ENCODE measurements at regions not wholly inside any gene's neighbourhood (a gene's known extent, or its start where the extent isn't known, plus 50 kb on each side); places are given as distances from the start of the nearest gene placed in this dataset.

GRCh38 chr5:5756762-5757161 is 334.3 kb downstream of the ICE1 start:
- H3K79me2 ChIP-seq (ENCODE audit: insufficient read depth, low read length): no peaks in the 10 kb centered on the region
- FAIRE-seq (no peak), DNase-seq (ENCODE audit: low read depth) (no peak)
- Mint-ChIP-seq H3K9me3 (ENCODE audit: unreplicated experiment) (no peaks in the 10 kb centered on the region), H3K27ac (ENCODE audit: unreplicated experiment) (no peak overlapping the region), H3K36me3 (ENCODE audit: low read depth, unreplicated experiment) (no peaks in the 10 kb centered on the region), H3K4me1 (ENCODE audit: low read depth, unreplicated experiment) (peaks cover 14% of the 10 kb centered on the region), H3K27me3 (ENCODE audit: low read depth, unreplicated experiment) (no peaks in the 10 kb centered on the region), H3K4me3 (ENCODE audit: unreplicated experiment) (no peak overlapping the region)
- TF ChIP-seq CTCF (IDR thresholded peaks at IDR 0.05; ENCODE audit: insufficient read depth, low read depth, low read length) (no peak), EZH2 (IDR thresholded peaks at IDR 0.05; ENCODE audit: insufficient read depth, low read length) (no peak)
- no peaks in the 10 kb centered on the region for H3K4me1 ChIP-seq (ENCODE audit: insufficient read depth, low read length)
- H3K4me3 ChIP-seq (ENCODE audit: insufficient read depth, low read depth, low read length): no peak overlapping the region
- no peaks in the 10 kb centered on the region for H3K27me3 ChIP-seq (ENCODE audit: insufficient read depth, low read length)
- H3K9ac ChIP-seq (ENCODE audit: low read length): no peak overlapping the region
- no peaks in the 10 kb centered on the region for H4K20me1 ChIP-seq (ENCODE audit: insufficient read depth, low read length)
- H3K9me3 ChIP-seq (ENCODE audit: insufficient read depth, low read depth, low read length): no peaks in the 10 kb centered on the region
- H3K27ac ChIP-seq (ENCODE audit: low read depth, low read length): no peak overlapping the region
- H3K4me2 ChIP-seq (ENCODE audit: low read length): no peak overlapping the region
- no peak overlapping the region for H2AFZ ChIP-seq (ENCODE audit: low read depth, low read length)
- H3K36me3 ChIP-seq (ENCODE audit: insufficient read depth, low read length): no peaks in the 10 kb centered on the region

- Histone ChIP-seq H3K27ac (ENCODE audit: low read depth, low read length) (no peak overlapping the region), H3K79me2 (ENCODE audit: insufficient read depth, low read length) (no peaks in the 10 kb centered on the region), H3K27me3 (ENCODE audit: insufficient read depth, low read length) (no peaks in the 10 kb centered on the region), H3K4me3 (ENCODE audit: insufficient read depth, low read depth, low read length) (no peak overlapping the region), H3K4me1 (ENCODE audit: insufficient read depth, low read length) (no peaks in the 10 kb centered on the region), H2AFZ (ENCODE audit: low read depth, low read length) (no peak overlapping the region), H3K9ac (ENCODE audit: low read length) (no peak overlapping the region), H4K20me1 (ENCODE audit: insufficient read depth, low read length) (no peaks in the 10 kb centered on the region), H3K9me3 (ENCODE audit: insufficient read depth, low read depth, low read length) (no peaks in the 10 kb centered on the region), H3K36me3 (ENCODE audit: insufficient read depth, low read length) (no peaks in the 10 kb centered on the region), H3K4me2 (ENCODE audit: low read length) (no peak overlapping the region)
- Mint-ChIP-seq H3K36me3 (ENCODE audit: low read depth, unreplicated experiment) (no peaks in the 10 kb centered on the region), H3K4me1 (ENCODE audit: low read depth, unreplicated experiment) (peaks cover 9% of the 10 kb centered on the region), H3K4me3 (ENCODE audit: unreplicated experiment) (no peak overlapping the region), H3K9me3 (ENCODE audit: unreplicated experiment) (no peaks in the 10 kb centered on the region), H3K27ac (ENCODE audit: unreplicated experiment) (no peak overlapping the region), H3K27me3 (ENCODE audit: low read depth, unreplicated experiment) (no peaks in the 10 kb centered on the region)
- DNase-seq (ENCODE audit: low read depth): no peak
- FAIRE-seq: no peak
- TF ChIP-seq EZH2 (IDR thresholded peaks at IDR 0.05; ENCODE audit: insufficient read depth, low read length) (no peak), CTCF (IDR thresholded peaks at IDR 0.05; ENCODE audit: insufficient read depth, low read depth, low read length) (no peak)
These were observed 333.4 kb downstream of the ICE1 start for GRCh38 chr5:5755888-5756287.

DNA sequence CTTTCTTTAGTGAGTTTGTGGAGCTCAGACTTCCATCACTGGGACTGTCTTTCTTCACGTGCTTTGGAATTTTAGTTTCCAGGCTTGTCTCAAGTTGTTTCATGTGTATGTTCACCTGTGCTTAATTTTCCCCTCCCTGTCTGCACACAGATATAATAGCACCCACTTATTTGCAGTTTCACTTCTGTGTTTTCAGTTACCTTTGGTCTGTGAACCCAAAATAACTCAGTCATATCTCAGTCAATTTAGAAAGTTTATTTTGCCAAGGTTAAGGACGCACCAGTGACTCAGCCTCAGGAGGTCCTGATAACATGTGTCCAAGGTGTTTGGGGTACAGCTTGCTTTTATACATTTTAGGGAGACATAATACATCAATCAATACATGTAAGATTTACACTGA is 330.4 kb downstream of the ICE1 start:
- H3K4me3 Mint-ChIP-seq (ENCODE audit: unreplicated experiment): no peak overlapping the region
- Histone ChIP-seq H3K27me3 (ENCODE audit: insufficient read depth, low read length) (no peaks in the 10 kb centered on the region), H3K36me3 (ENCODE audit: insufficient read depth, low read length) (no peaks in the 10 kb centered on the region), H3K4me1 (ENCODE audit: insufficient read depth, low read length) (no peaks in the 10 kb centered on the region), H3K9ac (ENCODE audit: low read length) (no peak overlapping the region), H3K79me2 (ENCODE audit: insufficient read depth, low read length) (no peaks in the 10 kb centered on the region), H4K20me1 (ENCODE audit: insufficient read depth, low read length) (no peaks in the 10 kb centered on the region), H3K27ac (ENCODE audit: low read depth, low read length) (no peak overlapping the region), H3K4me3 (ENCODE audit: insufficient read depth, low read depth, low read length) (no peak overlapping the region), H3K9me3 (ENCODE audit: insufficient read depth, low read depth, low read length) (no peaks in the 10 kb centered on the region), H2AFZ (ENCODE audit: low read depth, low read length) (no peak overlapping the region), H3K4me2 (ENCODE audit: low read length) (no peak overlapping the region)
- TF ChIP-seq EZH2 (IDR thresholded peaks at IDR 0.05; ENCODE audit: insufficient read depth, low read length) (no peak), CTCF (IDR thresholded peaks at IDR 0.05; ENCODE audit: insufficient read depth, low read depth, low read length) (no peak)
- FAIRE-seq (no peak), DNase-seq (ENCODE audit: low read depth) (no peak)
- peaks cover 5% of the 10 kb centered on the region for H3K27me3 Mint-ChIP-seq (ENCODE audit: low read depth, unreplicated experiment)
- H3K4me1 Mint-ChIP-seq (ENCODE audit: low read depth, unreplicated experiment): peaks cover 2% of the 10 kb centered on the region
- no peak overlapping the region for H3K27ac Mint-ChIP-seq (ENCODE audit: unreplicated experiment)
- H3K36me3 Mint-ChIP-seq (ENCODE audit: low read depth, unreplicated experiment): no peaks in the 10 kb centered on the region
- no peaks in the 10 kb centered on the region for H3K9me3 Mint-ChIP-seq (ENCODE audit: unreplicated experiment)
